Astrocyte (in vitro differentiated cells and primary cell): ENCODE measurements at regions not wholly inside any gene's neighbourhood (a gene's known extent, or its start where the extent isn't known, plus 50 kb on each side); places are given as distances from the start of the nearest gene placed in this dataset.

Experiments
- EZH2 ChIP-seq: IDR thresholded peaks from 2 replicates; pipeline ENCODE4 v1.6.1; 2012; ENCODE audit warnings: mild to moderate bottlenecking, low read length, inconsistent platforms; ENCODE audit not compliant: insufficient read depth
- TF ChIP-seq, protein P1 (sequence below): IDR thresholded peaks from 2 replicates; pipeline ENCODE4 v1.5.1; 2011; ENCODE audit warnings: low read depth, mild to moderate bottlenecking, inconsistent platforms, low read length, moderate library complexity; ENCODE audit not compliant: insufficient read depth

- TF ChIP-seq, protein P1, sequence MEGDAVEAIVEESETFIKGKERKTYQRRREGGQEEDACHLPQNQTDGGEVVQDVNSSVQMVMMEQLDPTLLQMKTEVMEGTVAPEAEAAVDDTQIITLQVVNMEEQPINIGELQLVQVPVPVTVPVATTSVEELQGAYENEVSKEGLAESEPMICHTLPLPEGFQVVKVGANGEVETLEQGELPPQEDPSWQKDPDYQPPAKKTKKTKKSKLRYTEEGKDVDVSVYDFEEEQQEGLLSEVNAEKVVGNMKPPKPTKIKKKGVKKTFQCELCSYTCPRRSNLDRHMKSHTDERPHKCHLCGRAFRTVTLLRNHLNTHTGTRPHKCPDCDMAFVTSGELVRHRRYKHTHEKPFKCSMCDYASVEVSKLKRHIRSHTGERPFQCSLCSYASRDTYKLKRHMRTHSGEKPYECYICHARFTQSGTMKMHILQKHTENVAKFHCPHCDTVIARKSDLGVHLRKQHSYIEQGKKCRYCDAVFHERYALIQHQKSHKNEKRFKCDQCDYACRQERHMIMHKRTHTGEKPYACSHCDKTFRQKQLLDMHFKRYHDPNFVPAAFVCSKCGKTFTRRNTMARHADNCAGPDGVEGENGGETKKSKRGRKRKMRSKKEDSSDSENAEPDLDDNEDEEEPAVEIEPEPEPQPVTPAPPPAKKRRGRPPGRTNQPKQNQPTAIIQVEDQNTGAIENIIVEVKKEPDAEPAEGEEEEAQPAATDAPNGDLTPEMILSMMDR = no peak
- no peak for TF ChIP-seq EZH2
These were observed 77.3 kb upstream of the LIMCH1 start for GRCh38 chr4:41460641-41461040.
